DOHH2 (cell line): ENCODE measurements at regions not wholly inside any gene's neighbourhood (a gene's known extent, or its start where the extent isn't known, plus 50 kb on each side); places are given as distances from the start of the nearest gene placed in this dataset.

Source experiments
- H3F3A ChIP-seq: fragments of 200-600 bp; sonication (generic), shearing (Covaris generic); 2 replicates; pipeline ENCODE4 v1.6.0; 2016; ENCODE audit warnings: antibody characterized with exemption, mild to moderate bottlenecking; ENCODE audit not compliant: control insufficient read depth, insufficient read depth
- H3K27ac ChIP-seq: fragments of 200-600 bp; sonication (generic); 2 replicates; pipeline ENCODE4 v1.5.1; 2014; ENCODE audit warnings: low read depth, mild to moderate bottlenecking, low read length, moderate library complexity
- H3K27me3 ChIP-seq: fragments of 200-600 bp; sonication (generic); 2 replicates; pipeline ENCODE4 v1.6.1; 2014; ENCODE audit warnings: mild to moderate bottlenecking, low read length, mixed read lengths; ENCODE audit not compliant: control insufficient read depth
- H3K36me3 ChIP-seq: fragments of 200-600 bp; sonication (generic); 2 replicates; pipeline ENCODE4 v1.6.1; 2014; ENCODE audit warnings: mild to moderate bottlenecking, low read length, moderate library complexity, mixed read lengths; ENCODE audit not compliant: control insufficient read depth
- H3K4me1 ChIP-seq: fragments of 200-600 bp; sonication (generic); 2 replicates; pipeline ENCODE4 v1.6.1; 2014; ENCODE audit warnings: mild to moderate bottlenecking, low read length, mixed read lengths; ENCODE audit not compliant: control insufficient read depth
- H3K4me2 ChIP-seq: fragments of 200-600 bp; sonication (generic); 2 replicates; pipeline ENCODE4 v1.6.0; 2014; ENCODE audit warnings: mild to moderate bottlenecking, low read length, moderate library complexity
- H3K4me3 ChIP-seq: fragments of 200-600 bp; sonication (generic); 2 replicates; pipeline ENCODE4 v1.5.1; 2014; ENCODE audit warnings: mild to moderate bottlenecking, low read length, mixed read lengths
- H3K79me2 ChIP-seq: fragments of 200-600 bp; sonication (generic); 2 replicates; pipeline ENCODE4 v1.6.1; 2014; ENCODE audit warnings: mild to moderate bottlenecking, low read length, mixed read lengths; ENCODE audit not compliant: control insufficient read depth
- H3K9me2 ChIP-seq: fragments of 200-600 bp; sonication (generic); replicated peaks from 2 replicates; pipeline ENCODE4 v1.6.1; 2014; ENCODE audit warnings: mild to moderate bottlenecking, low read length, mixed read lengths; ENCODE audit not compliant: control insufficient read depth
- H3K9me3 ChIP-seq: fragments of 200-600 bp; sonication (generic); 2 replicates; pipeline ENCODE4 v1.6.1; 2014; ENCODE audit warnings: antibody characterized with exemption, low read length, mixed read lengths; ENCODE audit not compliant: control insufficient read depth, insufficient read depth
- H4K20me1 ChIP-seq: fragments of 200-600 bp; sonication (generic); 2 replicates; pipeline ENCODE4 v1.6.0; 2014; ENCODE audit warnings: low read depth, mild to moderate bottlenecking, antibody characterized with exemption, low read length, moderate library complexity; ENCODE audit not compliant: control insufficient read depth, insufficient read depth
- EZH2phosphoT487 ChIP-seq: fragments of 200-600 bp; sonication (generic); IDR thresholded peaks from 2 replicates; pipeline ENCODE4 v1.6.1; 2017; ENCODE audit warnings: borderline replicate concordance, mild to moderate bottlenecking, antibody characterized with exemption, low read length, moderate library complexity, mixed read lengths
- TF ChIP-seq, protein P1 (sequence below): fragments of 200-600 bp; sonication (generic); IDR thresholded peaks from one replicate; pipeline ENCODE4 v1.5.1; 2014; ENCODE audit warnings: antibody characterized with exemption, mild to moderate bottlenecking, low read depth, low read length; ENCODE audit not compliant: poor library complexity, severe bottlenecking

DNA sequence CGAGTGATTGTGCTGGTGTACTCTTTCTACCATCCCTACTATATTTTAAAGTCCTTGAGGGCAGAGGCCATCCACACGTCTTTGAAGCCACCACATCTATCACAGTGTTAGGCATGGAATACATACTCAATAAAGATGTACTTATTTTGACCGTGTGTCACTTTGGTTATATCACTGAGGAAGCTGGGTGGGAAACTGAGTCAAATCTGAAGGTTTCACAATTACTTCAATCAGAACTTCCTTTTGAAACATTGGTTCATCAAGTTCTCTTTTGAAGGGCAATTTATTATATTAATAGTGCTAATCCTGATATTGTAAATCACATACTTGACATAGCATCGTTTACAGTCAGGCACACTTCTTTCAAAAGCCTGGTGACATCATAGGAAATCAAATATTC is 53.3 kb upstream of the ATP1B1 start:
- no peaks in the 10 kb centered on the region for H4K20me1 ChIP-seq
- no peaks in the 10 kb centered on the region for H3K36me3 ChIP-seq
- H3K4me3 ChIP-seq: no peak overlapping the region
- no peaks in the 10 kb centered on the region for H3K27me3 ChIP-seq
- H3K79me2 ChIP-seq: no peaks in the 10 kb centered on the region
- no peaks in the 10 kb centered on the region for H3F3A ChIP-seq
- no peak overlapping the region for H3K27ac ChIP-seq
- TF ChIP-seq, protein P1, sequence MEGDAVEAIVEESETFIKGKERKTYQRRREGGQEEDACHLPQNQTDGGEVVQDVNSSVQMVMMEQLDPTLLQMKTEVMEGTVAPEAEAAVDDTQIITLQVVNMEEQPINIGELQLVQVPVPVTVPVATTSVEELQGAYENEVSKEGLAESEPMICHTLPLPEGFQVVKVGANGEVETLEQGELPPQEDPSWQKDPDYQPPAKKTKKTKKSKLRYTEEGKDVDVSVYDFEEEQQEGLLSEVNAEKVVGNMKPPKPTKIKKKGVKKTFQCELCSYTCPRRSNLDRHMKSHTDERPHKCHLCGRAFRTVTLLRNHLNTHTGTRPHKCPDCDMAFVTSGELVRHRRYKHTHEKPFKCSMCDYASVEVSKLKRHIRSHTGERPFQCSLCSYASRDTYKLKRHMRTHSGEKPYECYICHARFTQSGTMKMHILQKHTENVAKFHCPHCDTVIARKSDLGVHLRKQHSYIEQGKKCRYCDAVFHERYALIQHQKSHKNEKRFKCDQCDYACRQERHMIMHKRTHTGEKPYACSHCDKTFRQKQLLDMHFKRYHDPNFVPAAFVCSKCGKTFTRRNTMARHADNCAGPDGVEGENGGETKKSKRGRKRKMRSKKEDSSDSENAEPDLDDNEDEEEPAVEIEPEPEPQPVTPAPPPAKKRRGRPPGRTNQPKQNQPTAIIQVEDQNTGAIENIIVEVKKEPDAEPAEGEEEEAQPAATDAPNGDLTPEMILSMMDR: no peak
- no peak for TF ChIP-seq EZH2phosphoT487
- no peaks in the 10 kb centered on the region for H3K9me3 ChIP-seq
- no peaks in the 10 kb centered on the region for H3K4me1 ChIP-seq
- no peaks in the 10 kb centered on the region for H3K9me2 ChIP-seq
- H3K4me2 ChIP-seq: no peak overlapping the region
